HUES6 (cell line): ENCODE measurements at regions not wholly inside any gene's neighbourhood (a gene's known extent, or its start where the extent isn't known, plus 50 kb on each side); places are given as distances from the start of the nearest gene placed in this dataset.

Experiments
- H3K27ac ChIP-seq: 2 replicates; pipeline ENCODE4 v1.7.0; 2013; ENCODE audit warnings: low read depth, mild to moderate bottlenecking, low read length, inconsistent platforms
- H3K27me3 ChIP-seq: 2 replicates; pipeline ENCODE4 v1.6.1; 2013; ENCODE audit warnings: low read length; ENCODE audit not compliant: control insufficient read depth, insufficient read depth
- H3K36me3 ChIP-seq: 2 replicates; pipeline ENCODE4 v1.6.1; 2013; ENCODE audit warnings: low read length; ENCODE audit not compliant: control insufficient read depth, insufficient read depth
- H3K4me1 ChIP-seq: 2 replicates; pipeline ENCODE4 v1.6.1; 2013; ENCODE audit warnings: low read length; ENCODE audit not compliant: control insufficient read depth, insufficient read depth
- H3K4me3 ChIP-seq: 2 replicates; pipeline ENCODE4 v1.5.1; 2013; ENCODE audit warnings: low read depth, low read length
- H3K9ac ChIP-seq: one replicate; pipeline ENCODE4 v1.6.1; 2013; ENCODE audit warnings: mild to moderate bottlenecking, low read length
- H3K9me3 ChIP-seq: 2 replicates; pipeline ENCODE4 v1.6.1; 2013; ENCODE audit warnings: low read depth, low read length; ENCODE audit not compliant: control insufficient read depth, insufficient read depth

- Histone ChIP-seq H3K27ac (no peak overlapping the region), H3K36me3 (no peaks in the 10 kb centered on the region), H3K9ac (no peak overlapping the region), H3K4me3 (no peak overlapping the region), H3K9me3 (no peaks in the 10 kb centered on the region), H3K27me3 (no peaks in the 10 kb centered on the region), H3K4me1 (no peaks in the 10 kb centered on the region)
Observed at GRCh38 chr1:105724286-105724685, 1332.2 kb upstream of the PRMT6 start.

- Histone ChIP-seq H3K9me3 (no peaks in the 10 kb centered on the region), H3K4me3 (no peak overlapping the region), H3K9ac (no peak overlapping the region), H3K27me3 (no peaks in the 10 kb centered on the region), H3K36me3 (no peaks in the 10 kb centered on the region), H3K27ac (no peak overlapping the region), H3K4me1 (no peaks in the 10 kb centered on the region)
Observed at GRCh38 chr1:105730701-105731100, 1325.8 kb upstream of the PRMT6 start.

- H3K27me3 ChIP-seq = no peaks in the 10 kb centered on the region
- H3K27ac ChIP-seq = no peak overlapping the region
Observed at GRCh38 chr1:105736349-105736748, 1320.1 kb upstream of the PRMT6 start.

GRCh38 chr1:105779727-105780126, 1276.7 kb upstream of the PRMT6 start:
- H3K36me3 ChIP-seq = no peaks in the 10 kb centered on the region
- no peak overlapping the region for H3K4me3 ChIP-seq
- H3K9me3 ChIP-seq = no peaks in the 10 kb centered on the region
- no peak overlapping the region for H3K27ac ChIP-seq
- H3K9ac ChIP-seq = no peak overlapping the region
- no peaks in the 10 kb centered on the region for H3K4me1 ChIP-seq
- no peaks in the 10 kb centered on the region for H3K27me3 ChIP-seq

More at GRCh38 chr1:105736349-105736748, 1320.1 kb upstream of the PRMT6 start:
- H3K9ac ChIP-seq = no peak overlapping the region
- no peak overlapping the region for H3K4me3 ChIP-seq
- no peaks in the 10 kb centered on the region for H3K9me3 ChIP-seq
- no peaks in the 10 kb centered on the region for H3K4me1 ChIP-seq
- H3K36me3 ChIP-seq = no peaks in the 10 kb centered on the region

GRCh38 chr1:105785021-105785420, 1271.5 kb upstream of the PRMT6 start:
- Histone ChIP-seq H3K4me3 (no peak overlapping the region), H3K9ac (no peak overlapping the region), H3K9me3 (no peaks in the 10 kb centered on the region), H3K4me1 (no peaks in the 10 kb centered on the region), H3K27ac (no peak overlapping the region), H3K36me3 (no peaks in the 10 kb centered on the region), H3K27me3 (no peaks in the 10 kb centered on the region)

- no peak overlapping the region for H3K4me3 ChIP-seq
- H3K9me3 ChIP-seq = no peaks in the 10 kb centered on the region
- no peaks in the 10 kb centered on the region for H3K4me1 ChIP-seq
- H3K27me3 ChIP-seq = no peaks in the 10 kb centered on the region
- H3K9ac ChIP-seq = no peak overlapping the region
- no peaks in the 10 kb centered on the region for H3K36me3 ChIP-seq
- no peak overlapping the region for H3K27ac ChIP-seq
Observed at GRCh38 chr1:105793536-105794146, 1262.8 kb upstream of the PRMT6 start.

GRCh38 chr1:105795741-105796140, 1260.7 kb upstream of the PRMT6 start:
- no peaks in the 10 kb centered on the region for H3K36me3 ChIP-seq
- H3K27ac ChIP-seq = no peak overlapping the region
- H3K9ac ChIP-seq = no peak overlapping the region
- no peaks in the 10 kb centered on the region for H3K27me3 ChIP-seq
- H3K9me3 ChIP-seq = peaks cover 4% of the 10 kb centered on the region
- H3K4me3 ChIP-seq = no peak overlapping the region
- H3K4me1 ChIP-seq = no peaks in the 10 kb centered on the region

- H3K27me3 ChIP-seq = no peaks in the 10 kb centered on the region
- H3K4me1 ChIP-seq = no peaks in the 10 kb centered on the region
- H3K36me3 ChIP-seq = no peaks in the 10 kb centered on the region
- no peak overlapping the region for H3K4me3 ChIP-seq
- H3K27ac ChIP-seq = no peak overlapping the region
- no peaks in the 10 kb centered on the region for H3K9me3 ChIP-seq
- no peak overlapping the region for H3K9ac ChIP-seq
Observed at GRCh38 chr1:105830571-105831146, 1225.8 kb upstream of the PRMT6 start.

GRCh38 chr1:105838071-105838470, 1218.4 kb upstream of the PRMT6 start:
- no peak overlapping the region for H3K9ac ChIP-seq

GRCh38 chr1:105865546-105865945, 1190.9 kb upstream of the PRMT6 start:
- no peaks in the 10 kb centered on the region for H3K4me1 ChIP-seq
- H3K36me3 ChIP-seq = no peaks in the 10 kb centered on the region
- H3K27me3 ChIP-seq = no peaks in the 10 kb centered on the region
- H3K9ac ChIP-seq = no peak overlapping the region
- no peak overlapping the region for H3K4me3 ChIP-seq
- peaks cover 5% of the 10 kb centered on the region for H3K9me3 ChIP-seq
- no peak overlapping the region for H3K27ac ChIP-seq

More at GRCh38 chr1:105838071-105838470, 1218.4 kb upstream of the PRMT6 start:
- H3K27ac ChIP-seq = no peak overlapping the region
- no peaks in the 10 kb centered on the region for H3K36me3 ChIP-seq
- no peaks in the 10 kb centered on the region for H3K27me3 ChIP-seq
- no peak overlapping the region for H3K4me3 ChIP-seq
- H3K9me3 ChIP-seq = 0 out of 2 replicates have a peak, but pooled peaks cover 4% of the 10 kb centered on the region
- no peaks in the 10 kb centered on the region for H3K4me1 ChIP-seq

- Histone ChIP-seq H3K9me3 (no peaks in the 10 kb centered on the region), H3K4me1 (no peaks in the 10 kb centered on the region), H3K27ac (no peak overlapping the region), H3K9ac (no peak overlapping the region), H3K4me3 (no peak overlapping the region), H3K36me3 (no peaks in the 10 kb centered on the region), H3K27me3 (no peaks in the 10 kb centered on the region)
Observed at GRCh38 chr1:105872817-105873216, 1183.7 kb upstream of the PRMT6 start.
